Vagina (tissue), 2 donors: ENCODE measurements at regions not wholly inside any gene's neighbourhood (a gene's known extent, or its start where the extent isn't known, plus 50 kb on each side); places are given as distances from the start of the nearest gene placed in this dataset.

Experiments used
- DNase-seq, 2 donors: peaks; one replicate each; pipeline ENCODE4 v3.0.0-alpha.2; 2017; ENCODE audit errors: extremely low spot score in 2 of 2
- H3K27ac ChIP-seq: fragments of 200-600 bp; sonication (generic); one replicate; pipeline ENCODE4 v1.5.1; 2019
- H3K27me3 ChIP-seq: fragments of 200-600 bp; sonication (generic); one replicate; pipeline ENCODE4 v1.5.1; 2019
- H3K36me3 ChIP-seq, 2 donors: fragments of 200-600 bp; sonication (generic); one replicate each; pipeline ENCODE4 v1.5.1; 2017 to 2019
- H3K4me1 ChIP-seq: fragments of 200-600 bp; sonication (generic); one replicate; pipeline ENCODE4 v1.5.1; 2019
- H3K4me3 ChIP-seq, 2 donors: fragments of 200-600 bp; sonication (generic); 1 replicate in 1 of 2; 2 replicates in 1 of 2; pipeline ENCODE4 v1.5.1; 2016 to 2019
- H3K9me3 ChIP-seq: fragments of 200-600 bp; sonication (generic); one replicate; pipeline ENCODE4 v1.5.1; 2019
- CTCF ChIP-seq, 3 experiments: fragments of 450-650 bp in 2 of 3; fragments of 200-600 bp in 1 of 3; sonication (generic) in 1 of 3; IDR thresholded peaks; one replicate each; pipeline ENCODE4 v1.5.1; 2017 to 2019; ENCODE audit warnings: antibody characterized with exemption in 3 of 3, mild to moderate bottlenecking in 2 of 3, moderate library complexity in 2 of 3
- POLR2A ChIP-seq, 2 donors: fragments of 450-650 bp; IDR thresholded peaks; one replicate each; pipeline ENCODE4 v1.6.1; 2017; ENCODE audit warnings: antibody characterized with exemption in 2 of 2, mild to moderate bottlenecking in 2 of 2, moderate library complexity in 2 of 2
- POLR2AphosphoS5 ChIP-seq, 2 donors: sonication (generic); formaldehyde crosslinking; IDR thresholded peaks; one replicate each; pipeline ENCODE4 v1.9.0; 2017; ENCODE audit warnings: antibody characterized with exemption in 2 of 2, mild to moderate bottlenecking in 2 of 2, low read depth in 1 of 2; ENCODE audit not compliant: insufficient read depth in 1 of 2
- intact Hi-C: fragments of 100-400 bp; cut with DNase I; formaldehyde crosslinking; loops from one replicate; pipeline ENCODE4 v1.15.1; 2023

DNA sequence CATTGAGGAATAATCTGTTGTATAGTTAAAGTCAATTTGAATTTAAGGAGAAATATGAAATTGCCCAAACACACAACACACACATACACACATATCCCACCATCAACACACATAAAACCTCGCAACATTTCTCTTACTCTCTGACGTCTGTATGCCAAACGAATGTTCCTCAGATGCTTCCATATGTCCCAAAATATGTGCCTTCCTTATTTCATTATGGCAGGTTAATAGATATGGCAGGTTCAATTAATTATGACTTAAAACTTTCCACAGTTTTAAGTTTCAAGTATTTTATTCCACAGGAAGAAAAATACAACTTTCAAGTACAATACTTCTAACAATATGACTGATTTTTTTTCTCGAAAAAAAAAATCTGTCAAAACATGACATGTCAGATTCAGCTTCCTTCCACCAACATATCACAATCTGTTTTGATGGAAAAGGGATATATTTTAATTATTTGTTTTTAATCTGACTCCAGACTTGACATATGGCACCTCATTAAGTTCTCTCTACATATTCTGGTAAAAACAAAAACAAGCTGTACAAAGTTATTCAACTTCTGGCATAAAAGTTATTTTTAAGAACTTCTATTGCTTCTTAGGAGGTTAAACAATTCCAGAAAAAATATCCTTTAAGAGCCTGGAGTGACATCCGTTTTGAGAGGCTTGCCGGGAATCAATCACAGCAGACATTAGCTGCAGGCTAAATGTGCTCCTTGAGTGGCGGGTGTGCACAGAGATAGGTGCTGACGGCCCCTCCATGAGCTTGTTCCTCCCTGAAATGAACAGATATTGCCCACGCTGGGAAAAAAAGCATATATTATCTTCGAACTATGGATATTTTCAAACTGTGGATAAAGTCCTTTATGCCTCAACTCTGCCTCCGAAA lies 812.7 kb downstream of the DCDC2C start:
- no peaks in the 10 kb centered on the region for H3K9me3 ChIP-seq
- H3K4me1 ChIP-seq: no peaks in the 10 kb centered on the region
- DNase-seq: no peak
- no peak overlapping the region for H3K4me3 ChIP-seq
- H3K27ac ChIP-seq: no peak overlapping the region
- TF ChIP-seq POLR2AphosphoS5 (IDR thresholded peaks at IDR 0.05; ENCODE audit: insufficient read depth in 1 of 2, low read depth in 1 of 2) (no peak), CTCF (IDR thresholded peaks at IDR 0.05) (no peak), POLR2A (IDR thresholded peaks at IDR 0.05) (no peak)
- no peaks in the 10 kb centered on the region for H3K27me3 ChIP-seq
- intact Hi-C loops: no loop called here
- H3K36me3 ChIP-seq: no peaks in the 10 kb centered on the region

- intact Hi-C loops: no loop called here
- DNase-seq: no peak
- TF ChIP-seq CTCF (IDR thresholded peaks at IDR 0.05) (no peak), POLR2A (IDR thresholded peaks at IDR 0.05) (no peak), POLR2AphosphoS5 (IDR thresholded peaks at IDR 0.05; ENCODE audit: insufficient read depth in 1 of 2, low read depth in 1 of 2) (no peak)
Observed at GRCh38 chr2:4518596-4518995, 815.2 kb downstream of the DCDC2C start.

GRCh38 chr2:4522498-4523421 lies 819.4 kb downstream of the DCDC2C start:
- Histone ChIP-seq H3K36me3 (no peaks in the 10 kb centered on the region), H3K9me3 (no peaks in the 10 kb centered on the region), H3K4me3 (no peak overlapping the region), H3K27ac (no peak overlapping the region), H3K4me1 (no peaks in the 10 kb centered on the region), H3K27me3 (no peaks in the 10 kb centered on the region)
- DNase-seq: no peak
- TF ChIP-seq POLR2A (IDR thresholded peaks at IDR 0.05): no peak
- TF ChIP-seq POLR2AphosphoS5 (IDR thresholded peaks at IDR 0.05; ENCODE audit: insufficient read depth in 1 of 2, low read depth in 1 of 2): no peak
- no peak for TF ChIP-seq CTCF (IDR thresholded peaks at IDR 0.05)
- intact Hi-C loops: no loop called here

More at GRCh38 chr2:4518596-4518995, 815.2 kb downstream of the DCDC2C start:
- Histone ChIP-seq H3K4me1 (no peaks in the 10 kb centered on the region), H3K27ac (no peak overlapping the region), H3K27me3 (no peaks in the 10 kb centered on the region), H3K9me3 (no peaks in the 10 kb centered on the region), H3K4me3 (no peak overlapping the region), H3K36me3 (no peaks in the 10 kb centered on the region)

GRCh38 chr2:4527416-4527815 lies 824.0 kb downstream of the DCDC2C start:
- Histone ChIP-seq H3K9me3 (no peaks in the 10 kb centered on the region), H3K36me3 (no peaks in the 10 kb centered on the region), H3K4me1 (no peaks in the 10 kb centered on the region), H3K27me3 (no peaks in the 10 kb centered on the region), H3K27ac (no peak overlapping the region), H3K4me3 (no peak overlapping the region)
- intact Hi-C loops: no loop called here
- TF ChIP-seq POLR2A (IDR thresholded peaks at IDR 0.05) (no peak), CTCF (IDR thresholded peaks at IDR 0.05) (no peak), POLR2AphosphoS5 (IDR thresholded peaks at IDR 0.05; ENCODE audit: insufficient read depth in 1 of 2, low read depth in 1 of 2) (no peak)
- no peak for DNase-seq
